HepG2 (cell line): ENCODE measurements at regions not wholly inside any gene's neighbourhood (a gene's known extent, or its start where the extent isn't known, plus 50 kb on each side); places are given as distances from the start of the nearest gene placed in this dataset.

Experiments used
- ATAC-seq: fragments of 200-7000 bp; cut with Tn5 transposase; 3 replicates; pipeline ENCODE4 v1.9.1; 2020; ENCODE audit warnings: mild to moderate bottlenecking, moderate library complexity
- BruUV-seq: library from RNA; stranded (reverse); fragments of 400-500 nt; replicated peaks from 2 replicates; lab custom pipeline; 2021; lab: Mats Ljungman, UMichigan
- CTCF ChIA-PET: fragments of 300-600 bp; formaldehyde crosslinking; extraction: SDS; loops from one replicate; lab custom pipeline; 2021; ENCODE audit warnings: low total read pairs, inconsistent platforms, low intra/inter-chr PET ratio; lab: Yijun Ruan, JAX
- POLR2A ChIA-PET: fragments of 350-600 bp; sonication (Branson Sonifier 250); formaldehyde crosslinking; loops from one replicate; lab custom pipeline; 2020; ENCODE audit warnings: antibody characterized with exemption, inconsistent platforms; lab: Yijun Ruan, JAX
- DNase-seq: peaks from one replicate; pipeline ENCODE4 v3.0.0-alpha.2; 2015; ENCODE audit warnings: low spot score
- FAIRE-seq: peaks from 3 replicates; lab custom pipeline; 2011; peaks lifted over from hg19 to GRCh38; lab: Jason Lieb, UNC
- H2AFZ ChIP-seq: one replicate; pipeline ENCODE4 v1.6.1; 2011; ENCODE audit warnings: low read length, inconsistent platforms
- H3K27ac ChIP-seq: fragments of 300-600 bp; 3 replicates; pipeline ENCODE4 v1.8.0; 2011; ENCODE audit warnings: mixed run types, mild to moderate bottlenecking, mixed read lengths, low read length, inconsistent platforms; ENCODE audit not compliant: insufficient read depth; ENCODE audit errors: extremely low read length
- H3K27me3 ChIP-seq, 2 experiments: fragments of 200-600 bp in 1 of 2; 2 replicates in 1 of 2; 3 replicates in 1 of 2; pipeline versions ENCODE4 v1.6.0 to v1.8.0; 2011; ENCODE audit warnings: low read length in 2 of 2, mild to moderate bottlenecking in 2 of 2, moderate library complexity in 2 of 2, inconsistent platforms in 1 of 2; ENCODE audit not compliant: insufficient read depth in 2 of 2, control insufficient read depth in 1 of 2
- H3K36me3 ChIP-seq, 2 experiments: fragments of 200-600 bp in 1 of 2; replicated peaks in 1 of 2; 2 replicates in 1 of 2; 3 replicates in 1 of 2; pipeline versions ENCODE4 v1.5.1 to v1.8.0; 2011; ENCODE audit warnings: low read length in 2 of 2, inconsistent platforms in 1 of 2; ENCODE audit not compliant: insufficient read depth in 2 of 2, control insufficient read depth in 1 of 2
- H3K4me1 ChIP-seq: 2 replicates; pipeline ENCODE4 v1.5.1; 2012; ENCODE audit warnings: low read length, inconsistent platforms; ENCODE audit not compliant: insufficient read depth
- H3K4me2 ChIP-seq: 2 replicates; pipeline ENCODE4 v1.6.0; 2011; ENCODE audit warnings: low read depth, low read length, inconsistent platforms
- H3K4me3 ChIP-seq, 3 experiments: fragments of 200-600 bp in 1 of 3; sonication (generic), shearing (Covaris generic) in 1 of 3; replicated peaks in 1 of 3; 2 replicates each; pipeline ENCODE4 v1.5.1; 2011 to 2016; ENCODE audit warnings: low read length in 3 of 3, inconsistent platforms in 2 of 3, low read depth in 2 of 3, mild to moderate bottlenecking in 2 of 3, control low read depth in 1 of 3, mixed read lengths in 1 of 3; ENCODE audit not compliant: insufficient read depth in 1 of 3
- H3K79me2 ChIP-seq: one replicate; pipeline ENCODE4 v1.6.1; 2011; ENCODE audit warnings: low read length, inconsistent platforms; ENCODE audit not compliant: insufficient read depth
- H3K9ac ChIP-seq: 2 replicates; pipeline ENCODE4 v1.6.0; 2011; ENCODE audit warnings: mild to moderate bottlenecking, low read depth, low read length, inconsistent platforms; ENCODE audit not compliant: insufficient read depth
- H3K9me3 ChIP-seq: 2 replicates; pipeline ENCODE4 v1.5.1; 2012; ENCODE audit warnings: mild to moderate bottlenecking, low read length
- H4K20me1 ChIP-seq: 2 replicates; pipeline ENCODE4 v1.6.0; 2011; ENCODE audit warnings: inconsistent platforms, mild to moderate bottlenecking, low read length, moderate library complexity; ENCODE audit not compliant: insufficient read depth
- CCAR2 ChIP-seq: fragments of 200-400 bp; formaldehyde crosslinking; optimal IDR thresholded peaks from 2 replicates; pipeline ENCODE3; 2018; ENCODE audit warnings: low read depth, mild to moderate bottlenecking, low read length, moderate library complexity
- MZF1 ChIP-seq: sonication (generic); formaldehyde crosslinking; IDR thresholded peaks from 2 replicates; pipeline ENCODE4 v1.8.1; 2023; ENCODE audit warnings: mild to moderate bottlenecking, missing genetic modification reagents, borderline replicate concordance
- THYN1 ChIP-seq: sonication (generic); formaldehyde crosslinking; IDR thresholded peaks from 2 replicates; pipeline ENCODE4 v1.8.1; 2023; ENCODE audit warnings: low read depth, mild to moderate bottlenecking, moderate library complexity, missing genetic modification reagents, borderline replicate concordance
- ZBTB14 ChIP-seq: sonication (generic); formaldehyde crosslinking; IDR thresholded peaks from 2 replicates; pipeline ENCODE4 v1.4.0; 2020; ENCODE audit warnings: missing genetic modification reagents
- ZBTB40 ChIP-seq, 2 experiments: fragments of 450-650 bp in 1 of 2; sonication (generic) in 1 of 2; formaldehyde crosslinking in 1 of 2; IDR thresholded peaks; 2 replicates each; pipeline versions ENCODE4 v1.6.1 to v1.8.0; 2016 to 2022; ENCODE audit warnings: antibody characterized with exemption in 1 of 2, mild to moderate bottlenecking in 1 of 2, missing genetic modification reagents in 1 of 2
- ZNF432 ChIP-seq: sonication (generic); formaldehyde crosslinking; IDR thresholded peaks from 2 replicates; pipeline ENCODE4 v1.5.0; 2020; ENCODE audit warnings: missing genetic modification reagents, mild to moderate bottlenecking, borderline replicate concordance
- ZNF672 ChIP-seq: sonication (generic); formaldehyde crosslinking; IDR thresholded peaks from 2 replicates; pipeline ENCODE4 v1.8.1; 2022; ENCODE audit warnings: missing genetic modification reagents
- WGBS: methylation state at CpG from one replicate; pipeline ENCODE4 v1.1.6; 2017; ENCODE audit warnings: low lambda C conversion rate; 5-methylcytosine and 5-hydroxymethylcytosine counted together
- in situ Hi-C: cut with HindIII; loops from 2 replicates; pipeline ENCODE4 v1.10.0; 2017; ENCODE audit warnings: low pct_unique_long_range_greater_than_20kb; ENCODE audit not compliant: extremely low pct_ligation_motif_present
- intact Hi-C: fragments of 100-400 bp; cut with micrococcal nuclease; formaldehyde crosslinking; loops from one replicate; pipeline ENCODE4 v1.10.0; 2022; ENCODE audit not compliant: unreplicated experiment
- TF ChIP-seq, protein P1 (sequence below): sonication (generic); formaldehyde crosslinking; IDR thresholded peaks from 2 replicates; pipeline ENCODE4 v1.4.0; 2020; ENCODE audit warnings: missing genetic modification reagents
- TF ChIP-seq, protein P2 (sequence below): sonication (generic); formaldehyde crosslinking; IDR thresholded peaks from 2 replicates; pipeline ENCODE4 v1.5.0; 2020; ENCODE audit warnings: mild to moderate bottlenecking, missing genetic modification reagents, moderate library complexity

DNA sequence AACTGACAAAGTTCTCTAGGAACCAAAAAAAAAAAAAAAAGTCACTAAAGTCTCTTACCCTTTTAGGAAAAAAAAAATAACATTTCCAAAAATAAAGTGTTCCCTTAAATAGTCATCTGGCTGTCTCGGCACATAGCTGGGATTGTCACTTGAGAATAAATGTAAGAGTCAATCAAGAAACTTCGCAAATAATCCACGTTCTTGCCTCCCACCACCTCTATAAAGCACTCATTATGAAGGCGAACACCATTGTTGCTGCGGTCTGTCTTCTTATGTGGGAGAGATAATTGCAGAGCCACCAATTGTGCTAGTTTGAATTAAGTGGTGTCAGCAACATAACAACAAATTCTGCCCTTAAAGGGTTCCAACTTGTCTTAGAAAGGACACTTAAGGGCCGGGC, 163.7 kb downstream of the FBXO15 start:
- Histone ChIP-seq H3K79me2 (no peaks in the 10 kb centered on the region), H3K9ac (no peak overlapping the region), H3K4me3 (no peak overlapping the region), H2AFZ (no peak overlapping the region), H3K9me3 (no peaks in the 10 kb centered on the region), H3K4me1 (no peaks in the 10 kb centered on the region), H3K27ac (no peak overlapping the region), H3K36me3 (no peaks in the 10 kb centered on the region), H4K20me1 (no peaks in the 10 kb centered on the region), H3K4me2 (no peak overlapping the region), H3K27me3 (peaks cover 0 to 10% of the 10 kb centered on the region in 2 experiments; a peak in 1 of 5 replicates)
- ATAC-seq (no peak), FAIRE-seq (no peak), DNase-seq (no peak)
- intact Hi-C loops, result loop anchor here (5.0 kb wide), 1 partner anchor 358 kb away; no protein-coding TSS in a partner anchor
- WGBS, result 9% methylated on average over 6 of the region's 6 CpGs
- ChIA-PET CTCF (no interaction called here), POLR2A (no interaction called here)
- no TSS peak for BruUV-seq
- in situ Hi-C loops, result loop anchor here (25.0 kb wide), 1 partner anchor 1222 kb away; no protein-coding TSS in a partner anchor
- TF ChIP-seq CCAR2 (no peak), ZBTB40 (IDR thresholded peaks at IDR 0.05) (no peak), ZBTB40 (CRISPR knock-in tag; IDR thresholded peaks at IDR 0.05) (no peak), ZNF672 (no peak), THYN1 (CRISPR knock-in tag) (no peak), ZNF432 (CRISPR knock-in tag) (no peak), ZBTB14 (CRISPR knock-in tag) (no peak), MZF1 (CRISPR knock-in tag) (no peak)
- TF ChIP-seq, protein P1, sequence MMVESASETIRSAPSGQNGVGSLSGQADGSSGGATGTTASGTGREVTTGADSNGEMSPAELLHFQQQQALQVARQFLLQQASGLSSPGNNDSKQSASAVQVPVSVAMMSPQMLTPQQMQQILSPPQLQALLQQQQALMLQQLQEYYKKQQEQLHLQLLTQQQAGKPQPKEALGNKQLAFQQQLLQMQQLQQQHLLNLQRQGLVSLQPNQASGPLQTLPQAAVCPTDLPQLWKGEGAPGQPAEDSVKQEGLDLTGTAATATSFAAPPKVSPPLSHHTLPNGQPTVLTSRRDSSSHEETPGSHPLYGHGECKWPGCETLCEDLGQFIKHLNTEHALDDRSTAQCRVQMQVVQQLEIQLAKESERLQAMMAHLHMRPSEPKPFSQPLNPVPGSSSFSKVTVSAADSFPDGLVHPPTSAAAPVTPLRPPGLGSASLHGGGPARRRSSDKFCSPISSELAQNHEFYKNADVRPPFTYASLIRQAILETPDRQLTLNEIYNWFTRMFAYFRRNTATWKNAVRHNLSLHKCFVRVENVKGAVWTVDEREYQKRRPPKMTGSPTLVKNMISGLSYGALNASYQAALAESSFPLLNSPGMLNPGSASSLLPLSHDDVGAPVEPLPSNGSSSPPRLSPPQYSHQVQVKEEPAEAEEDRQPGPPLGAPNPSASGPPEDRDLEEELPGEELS, result no peak
- TF ChIP-seq, protein P2, sequence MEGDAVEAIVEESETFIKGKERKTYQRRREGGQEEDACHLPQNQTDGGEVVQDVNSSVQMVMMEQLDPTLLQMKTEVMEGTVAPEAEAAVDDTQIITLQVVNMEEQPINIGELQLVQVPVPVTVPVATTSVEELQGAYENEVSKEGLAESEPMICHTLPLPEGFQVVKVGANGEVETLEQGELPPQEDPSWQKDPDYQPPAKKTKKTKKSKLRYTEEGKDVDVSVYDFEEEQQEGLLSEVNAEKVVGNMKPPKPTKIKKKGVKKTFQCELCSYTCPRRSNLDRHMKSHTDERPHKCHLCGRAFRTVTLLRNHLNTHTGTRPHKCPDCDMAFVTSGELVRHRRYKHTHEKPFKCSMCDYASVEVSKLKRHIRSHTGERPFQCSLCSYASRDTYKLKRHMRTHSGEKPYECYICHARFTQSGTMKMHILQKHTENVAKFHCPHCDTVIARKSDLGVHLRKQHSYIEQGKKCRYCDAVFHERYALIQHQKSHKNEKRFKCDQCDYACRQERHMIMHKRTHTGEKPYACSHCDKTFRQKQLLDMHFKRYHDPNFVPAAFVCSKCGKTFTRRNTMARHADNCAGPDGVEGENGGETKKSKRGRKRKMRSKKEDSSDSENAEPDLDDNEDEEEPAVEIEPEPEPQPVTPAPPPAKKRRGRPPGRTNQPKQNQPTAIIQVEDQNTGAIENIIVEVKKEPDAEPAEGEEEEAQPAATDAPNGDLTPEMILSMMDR (CRISPR knock-in tag), result no peak
